DOHH2 (cell line): ENCODE measurements at regions not wholly inside any gene's neighbourhood (a gene's known extent, or its start where the extent isn't known, plus 50 kb on each side); places are given as distances from the start of the nearest gene placed in this dataset.

Source experiments
- EZH2phosphoT487 ChIP-seq: fragments of 200-600 bp; sonication (generic); IDR thresholded peaks from 2 replicates; pipeline ENCODE4 v1.6.1; 2017; ENCODE audit warnings: borderline replicate concordance, mild to moderate bottlenecking, antibody characterized with exemption, low read length, moderate library complexity, mixed read lengths
- TF ChIP-seq, protein P1 (sequence below): fragments of 200-600 bp; sonication (generic); IDR thresholded peaks from one replicate; pipeline ENCODE4 v1.5.1; 2014; ENCODE audit warnings: antibody characterized with exemption, mild to moderate bottlenecking, low read depth, low read length; ENCODE audit not compliant: poor library complexity, severe bottlenecking

DNA sequence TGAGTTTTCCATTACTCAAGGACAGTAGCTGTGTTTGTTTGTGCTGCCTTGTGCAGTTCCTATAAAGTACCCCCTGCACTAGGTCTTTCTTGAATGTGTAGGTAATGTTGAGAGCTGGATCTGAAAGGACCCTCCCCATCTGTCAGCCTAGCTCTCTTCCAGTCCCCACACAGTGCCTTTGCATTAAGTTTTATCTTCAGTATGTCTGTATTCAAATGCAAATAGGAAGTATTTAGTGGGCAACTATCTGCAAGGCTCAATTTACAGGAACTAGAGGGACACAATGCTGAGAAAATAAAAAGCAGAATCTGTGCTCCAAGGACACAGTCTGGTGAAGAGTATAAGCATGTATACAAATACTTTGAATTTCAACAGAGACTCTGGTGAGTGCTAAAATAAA, 558.5 kb downstream of the RFC3 start:
- TF ChIP-seq, protein P1, sequence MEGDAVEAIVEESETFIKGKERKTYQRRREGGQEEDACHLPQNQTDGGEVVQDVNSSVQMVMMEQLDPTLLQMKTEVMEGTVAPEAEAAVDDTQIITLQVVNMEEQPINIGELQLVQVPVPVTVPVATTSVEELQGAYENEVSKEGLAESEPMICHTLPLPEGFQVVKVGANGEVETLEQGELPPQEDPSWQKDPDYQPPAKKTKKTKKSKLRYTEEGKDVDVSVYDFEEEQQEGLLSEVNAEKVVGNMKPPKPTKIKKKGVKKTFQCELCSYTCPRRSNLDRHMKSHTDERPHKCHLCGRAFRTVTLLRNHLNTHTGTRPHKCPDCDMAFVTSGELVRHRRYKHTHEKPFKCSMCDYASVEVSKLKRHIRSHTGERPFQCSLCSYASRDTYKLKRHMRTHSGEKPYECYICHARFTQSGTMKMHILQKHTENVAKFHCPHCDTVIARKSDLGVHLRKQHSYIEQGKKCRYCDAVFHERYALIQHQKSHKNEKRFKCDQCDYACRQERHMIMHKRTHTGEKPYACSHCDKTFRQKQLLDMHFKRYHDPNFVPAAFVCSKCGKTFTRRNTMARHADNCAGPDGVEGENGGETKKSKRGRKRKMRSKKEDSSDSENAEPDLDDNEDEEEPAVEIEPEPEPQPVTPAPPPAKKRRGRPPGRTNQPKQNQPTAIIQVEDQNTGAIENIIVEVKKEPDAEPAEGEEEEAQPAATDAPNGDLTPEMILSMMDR: no peak
- TF ChIP-seq EZH2phosphoT487: no peak
